ENCODE measurements at regions not wholly inside any gene's neighbourhood (a gene's known extent, or its start where the extent isn't known, plus 50 kb on each side); places are given as distances from the start of the nearest gene placed in this dataset.

DNA sequence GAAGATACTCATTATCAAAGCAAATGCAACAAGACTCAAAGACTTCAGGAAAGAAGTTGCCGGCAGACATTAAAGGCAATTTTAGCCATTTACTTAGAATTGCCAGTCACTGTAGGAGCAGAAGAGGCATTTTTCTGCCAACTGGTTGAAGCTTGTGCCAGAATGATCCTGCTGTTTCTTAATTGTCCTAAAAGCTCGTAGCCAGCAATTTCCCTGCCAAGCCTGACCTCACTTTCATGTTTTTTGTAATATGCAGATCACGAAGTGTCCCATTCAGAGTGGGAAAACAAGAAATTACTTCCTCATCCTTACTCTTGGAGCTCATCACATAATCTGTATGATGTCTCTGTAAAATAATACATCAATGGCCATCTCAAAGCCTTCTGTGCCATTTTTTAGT, 130.9 kb upstream of the ANKRD1 start:
- Histone ChIP-seq H3K4me1 (ENCODE audit: insufficient read depth, low read length) (peaks cover 21% of the 10 kb centered on the region), H3K9ac (ENCODE audit: low read depth, low read length) (no peak overlapping the region), H3K79me2 (ENCODE audit: insufficient read depth, low read length) (no peaks in the 10 kb centered on the region), H3K27me3 (ENCODE audit: insufficient read depth, low read length, poor library complexity) (no peaks in the 10 kb centered on the region), H2AFZ (ENCODE audit: low read depth, low read length) (no peak overlapping the region), H3K4me2 (ENCODE audit: insufficient read depth, low read length) (no peak overlapping the region), H3K27ac (ENCODE audit: low read length) (no peak overlapping the region), H3K9me3 (ENCODE audit: insufficient read depth, low read length, severe bottlenecking) (no peaks in the 10 kb centered on the region), H4K20me1 (ENCODE audit: insufficient read depth, low read length) (no peaks in the 10 kb centered on the region), H3K4me3 (ENCODE audit: low read depth in 1 of 2, low read length in 2 of 2) (no peak overlapping the region), H3K36me3 (ENCODE audit: insufficient read depth, low read length) (no peaks in the 10 kb centered on the region)
- DNase-seq (no peak), ATAC-seq (ENCODE audit: insufficient read depth, low read depth) (no peak)
- TF ChIP-seq EZH2 (IDR thresholded peaks at IDR 0.05; ENCODE audit: borderline replicate concordance, low read depth, low read length, severe bottlenecking), result no peak
- TF ChIP-seq, protein P1, sequence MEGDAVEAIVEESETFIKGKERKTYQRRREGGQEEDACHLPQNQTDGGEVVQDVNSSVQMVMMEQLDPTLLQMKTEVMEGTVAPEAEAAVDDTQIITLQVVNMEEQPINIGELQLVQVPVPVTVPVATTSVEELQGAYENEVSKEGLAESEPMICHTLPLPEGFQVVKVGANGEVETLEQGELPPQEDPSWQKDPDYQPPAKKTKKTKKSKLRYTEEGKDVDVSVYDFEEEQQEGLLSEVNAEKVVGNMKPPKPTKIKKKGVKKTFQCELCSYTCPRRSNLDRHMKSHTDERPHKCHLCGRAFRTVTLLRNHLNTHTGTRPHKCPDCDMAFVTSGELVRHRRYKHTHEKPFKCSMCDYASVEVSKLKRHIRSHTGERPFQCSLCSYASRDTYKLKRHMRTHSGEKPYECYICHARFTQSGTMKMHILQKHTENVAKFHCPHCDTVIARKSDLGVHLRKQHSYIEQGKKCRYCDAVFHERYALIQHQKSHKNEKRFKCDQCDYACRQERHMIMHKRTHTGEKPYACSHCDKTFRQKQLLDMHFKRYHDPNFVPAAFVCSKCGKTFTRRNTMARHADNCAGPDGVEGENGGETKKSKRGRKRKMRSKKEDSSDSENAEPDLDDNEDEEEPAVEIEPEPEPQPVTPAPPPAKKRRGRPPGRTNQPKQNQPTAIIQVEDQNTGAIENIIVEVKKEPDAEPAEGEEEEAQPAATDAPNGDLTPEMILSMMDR (IDR thresholded peaks at IDR 0.05; ENCODE audit: borderline replicate concordance, extremely low read depth, low read length, poor library complexity, severe bottlenecking), result no peak

DNA sequence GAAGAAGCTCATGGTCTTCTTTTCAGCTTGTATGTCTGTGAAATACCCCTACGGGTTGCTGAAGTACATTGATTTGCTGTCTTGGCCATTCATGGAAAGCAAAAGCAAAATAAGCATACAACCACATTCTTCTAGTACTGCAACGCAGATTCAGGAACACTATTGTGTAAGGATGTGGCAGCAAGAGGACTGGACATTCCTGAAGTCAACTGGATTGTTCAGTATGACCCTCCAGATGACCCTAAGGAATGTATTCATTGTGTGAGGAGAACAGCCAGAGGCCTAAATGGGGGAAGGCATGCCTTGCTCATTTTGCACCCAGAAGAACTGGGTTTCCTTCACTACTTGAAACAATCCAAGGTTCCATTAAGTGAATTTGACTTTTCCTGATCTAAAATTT, 133.4 kb upstream of the ANKRD1 start:
- no peak overlapping the region for H3K9ac ChIP-seq (ENCODE audit: low read depth, low read length)
- no peak overlapping the region for H3K4me2 ChIP-seq (ENCODE audit: insufficient read depth, low read length)
- TF ChIP-seq, protein P1 (IDR thresholded peaks at IDR 0.05; ENCODE audit: borderline replicate concordance, extremely low read depth, low read length, poor library complexity, severe bottlenecking), result no peak
- no peak for TF ChIP-seq EZH2 (IDR thresholded peaks at IDR 0.05; ENCODE audit: borderline replicate concordance, low read depth, low read length, severe bottlenecking)
- no peaks in the 10 kb centered on the region for H3K9me3 ChIP-seq (ENCODE audit: insufficient read depth, low read length, severe bottlenecking)
- no peak overlapping the region for H3K27ac ChIP-seq (ENCODE audit: low read length)
- ATAC-seq (ENCODE audit: insufficient read depth, low read depth), result no peak
- no peaks in the 10 kb centered on the region for H3K27me3 ChIP-seq (ENCODE audit: insufficient read depth, low read length, poor library complexity)
- no peak overlapping the region for H2AFZ ChIP-seq (ENCODE audit: low read depth, low read length)
- no peak for DNase-seq
- no peaks in the 10 kb centered on the region for H3K79me2 ChIP-seq (ENCODE audit: insufficient read depth, low read length)
- H4K20me1 ChIP-seq (ENCODE audit: insufficient read depth, low read length), result no peaks in the 10 kb centered on the region
- no peaks in the 10 kb centered on the region for H3K36me3 ChIP-seq (ENCODE audit: insufficient read depth, low read length)
- peaks cover 7% of the 10 kb centered on the region for H3K4me1 ChIP-seq (ENCODE audit: insufficient read depth, low read length)
- no peak overlapping the region for H3K4me3 ChIP-seq (ENCODE audit: low read depth in 1 of 2, low read length in 2 of 2)

DNA sequence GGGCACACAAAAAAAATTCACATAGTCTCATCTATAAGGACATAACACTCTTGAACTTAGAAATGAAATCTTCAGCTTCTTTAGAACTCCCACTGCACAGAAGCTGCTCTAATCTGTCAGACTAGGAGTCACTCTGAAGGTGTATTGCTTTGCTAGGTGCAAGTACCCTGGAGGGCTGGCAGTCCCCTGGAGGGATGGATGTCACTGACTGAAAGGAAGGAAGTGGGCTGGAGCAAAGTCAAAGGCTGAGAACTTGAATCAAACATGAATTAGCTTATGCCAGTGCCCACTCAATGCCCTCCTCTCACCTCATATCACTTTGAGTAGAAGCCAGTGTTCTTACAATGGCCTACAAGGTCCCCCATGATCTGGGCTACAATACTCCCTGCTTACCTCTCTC, 140.3 kb upstream of the ANKRD1 start:
- no peaks in the 10 kb centered on the region for H3K36me3 ChIP-seq (ENCODE audit: insufficient read depth, low read length)
- no peak overlapping the region for H3K9ac ChIP-seq (ENCODE audit: low read depth, low read length)
- no peak overlapping the region for H3K4me3 ChIP-seq (ENCODE audit: low read depth in 1 of 2, low read length in 2 of 2)
- DNase-seq (peak; percentile 59), ATAC-seq (ENCODE audit: insufficient read depth, low read depth) (peak; percentile 92)
- peak overlapping the region; percentile 43 for H3K27ac ChIP-seq (ENCODE audit: low read length)
- peak overlapping the region; percentile 46 for H2AFZ ChIP-seq (ENCODE audit: low read depth, low read length)
- no peak overlapping the region for H3K4me2 ChIP-seq (ENCODE audit: insufficient read depth, low read length)
- no peaks in the 10 kb centered on the region for H3K79me2 ChIP-seq (ENCODE audit: insufficient read depth, low read length)
- no peaks in the 10 kb centered on the region for H3K9me3 ChIP-seq (ENCODE audit: insufficient read depth, low read length, severe bottlenecking)
- H4K20me1 ChIP-seq (ENCODE audit: insufficient read depth, low read length), result no peaks in the 10 kb centered on the region
- H3K27me3 ChIP-seq (ENCODE audit: insufficient read depth, low read length, poor library complexity), result no peaks in the 10 kb centered on the region
- TF ChIP-seq EZH2 (IDR thresholded peaks at IDR 0.05; ENCODE audit: borderline replicate concordance, low read depth, low read length, severe bottlenecking), result no peak
- TF ChIP-seq, protein P1 (IDR thresholded peaks at IDR 0.05; ENCODE audit: borderline replicate concordance, extremely low read depth, low read length, poor library complexity, severe bottlenecking), result no peak
- H3K4me1 ChIP-seq (ENCODE audit: insufficient read depth, low read length), result peaks cover 16% of the 10 kb centered on the region

DNA sequence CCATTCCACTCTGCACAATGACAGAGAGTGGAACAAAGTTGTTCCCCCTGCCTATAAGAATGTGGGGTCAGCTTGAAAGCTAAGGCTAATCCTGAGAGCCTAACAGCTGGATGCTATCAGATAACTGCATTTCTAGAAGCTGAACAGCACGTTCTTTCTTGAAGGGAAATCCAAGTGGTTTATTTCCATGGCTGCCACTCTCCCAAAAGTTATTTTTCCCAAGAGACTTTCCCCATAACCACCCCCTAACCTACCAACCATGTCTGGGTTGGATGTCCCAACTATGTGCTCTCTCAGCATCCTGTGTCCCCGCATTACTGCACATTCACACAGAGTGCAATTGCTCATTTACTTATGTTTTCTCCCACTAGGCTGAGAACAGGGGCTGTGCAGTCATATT, 140.7 kb upstream of the ANKRD1 start:
- H2AFZ ChIP-seq (ENCODE audit: low read depth, low read length), result peak overlapping the region; percentile 46
- ATAC-seq (ENCODE audit: insufficient read depth, low read depth) (no peak), DNase-seq (no peak)
- no peak for TF ChIP-seq EZH2 (IDR thresholded peaks at IDR 0.05; ENCODE audit: borderline replicate concordance, low read depth, low read length, severe bottlenecking)
- TF ChIP-seq, protein P1 (IDR thresholded peaks at IDR 0.05; ENCODE audit: borderline replicate concordance, extremely low read depth, low read length, poor library complexity, severe bottlenecking), result no peak
- no peaks in the 10 kb centered on the region for H3K79me2 ChIP-seq (ENCODE audit: insufficient read depth, low read length)
- no peaks in the 10 kb centered on the region for H3K9me3 ChIP-seq (ENCODE audit: insufficient read depth, low read length, severe bottlenecking)
- H3K4me1 ChIP-seq (ENCODE audit: insufficient read depth, low read length), result peaks cover 16% of the 10 kb centered on the region
- H3K9ac ChIP-seq (ENCODE audit: low read depth, low read length), result no peak overlapping the region
- H3K27ac ChIP-seq (ENCODE audit: low read length), result peak overlapping the region; percentile 43
- H3K4me2 ChIP-seq (ENCODE audit: insufficient read depth, low read length), result no peak overlapping the region
- H4K20me1 ChIP-seq (ENCODE audit: insufficient read depth, low read length), result no peaks in the 10 kb centered on the region
- H3K36me3 ChIP-seq (ENCODE audit: insufficient read depth, low read length), result no peaks in the 10 kb centered on the region
- H3K4me3 ChIP-seq (ENCODE audit: low read depth in 1 of 2, low read length in 2 of 2), result no peak overlapping the region
- no peaks in the 10 kb centered on the region for H3K27me3 ChIP-seq (ENCODE audit: insufficient read depth, low read length, poor library complexity)
